ENCODE measurements at regions not wholly inside any gene's neighbourhood (a gene's known extent, or its start where the extent isn't known, plus 50 kb on each side); places are given as distances from the start of the nearest gene placed in this dataset.

- ATAC-seq, result no peak
- DNase-seq, result no peak
- Histone ChIP-seq H3K9me3 (ENCODE audit: control insufficient read depth, insufficient read depth, low read length) (peaks cover 4% of the 10 kb centered on the region), H3K36me3 (ENCODE audit: control insufficient read depth, insufficient read depth, low read length) (no peaks in the 10 kb centered on the region), H3K4me1 (ENCODE audit: control insufficient read depth, insufficient read depth, low read length) (no peaks in the 10 kb centered on the region), H3K27me3 (ENCODE audit: control insufficient read depth, insufficient read depth, low read length) (no peaks in the 10 kb centered on the region), H3K4me3 (ENCODE audit: low read length) (no peak overlapping the region), H3K27ac (ENCODE audit: low read length) (no peak overlapping the region)
- intact Hi-C loops (cut with micrococcal nuclease), result no loop called here
- Mint-ChIP-seq H3K9me3 (no peaks in the 10 kb centered on the region), H3K27ac (no peak overlapping the region), H3K36me3 (no peaks in the 10 kb centered on the region), H3K27me3 (ENCODE audit: low read depth in 2 of 2) (peaks cover 25 to 36% of the 10 kb centered on the region in 2 donors), H3K4me1 (no peaks in the 10 kb centered on the region), H3K4me3 (no peak overlapping the region)
- WGBS (ENCODE audit: insufficient coverage), result 79% methylated on average over 3 of the region's 3 CpGs
- TF ChIP-seq CTCF (IDR thresholded peaks at IDR 0.05), result no peak
Measured at GRCh38 chr14:101097109-101097793, 193.7 kb upstream of the RTL1 start.

- Mint-ChIP-seq H3K36me3 (no peaks in the 10 kb centered on the region), H3K9me3 (no peaks in the 10 kb centered on the region), H3K4me3 (no peak overlapping the region), H3K27ac (no peak overlapping the region), H3K4me1 (no peaks in the 10 kb centered on the region), H3K27me3 (ENCODE audit: low read depth in 2 of 2) (peaks cover 25 to 36% of the 10 kb centered on the region in 2 donors)
- no peak for DNase-seq
- WGBS (ENCODE audit: insufficient coverage), result 55% methylated on average over 3 of the region's 3 CpGs
- Histone ChIP-seq H3K4me3 (ENCODE audit: low read length) (no peak overlapping the region), H3K9me3 (ENCODE audit: control insufficient read depth, insufficient read depth, low read length) (peaks cover 4% of the 10 kb centered on the region), H3K36me3 (ENCODE audit: control insufficient read depth, insufficient read depth, low read length) (no peaks in the 10 kb centered on the region), H3K4me1 (ENCODE audit: control insufficient read depth, insufficient read depth, low read length) (no peaks in the 10 kb centered on the region), H3K27ac (ENCODE audit: low read length) (no peak overlapping the region), H3K27me3 (ENCODE audit: control insufficient read depth, insufficient read depth, low read length) (no peaks in the 10 kb centered on the region)
- ATAC-seq, result no peak
- intact Hi-C loops (cut with micrococcal nuclease), result no loop called here
- TF ChIP-seq CTCF (IDR thresholded peaks at IDR 0.05), result no peak
Measured at GRCh38 chr14:101098177-101098576, 194.7 kb upstream of the RTL1 start.

- Histone ChIP-seq H3K36me3 (ENCODE audit: control insufficient read depth, insufficient read depth, low read length) (no peaks in the 10 kb centered on the region), H3K27me3 (ENCODE audit: control insufficient read depth, insufficient read depth, low read length) (no peaks in the 10 kb centered on the region), H3K27ac (ENCODE audit: low read length) (no peak overlapping the region), H3K4me3 (ENCODE audit: low read length) (no peak overlapping the region), H3K4me1 (ENCODE audit: control insufficient read depth, insufficient read depth, low read length) (no peaks in the 10 kb centered on the region), H3K9me3 (ENCODE audit: control insufficient read depth, insufficient read depth, low read length) (peaks cover 4% of the 10 kb centered on the region)
- 67% methylated on average over 1 of the region's 2 CpGs for WGBS (ENCODE audit: insufficient coverage)
- no peaks in the 10 kb centered on the region for H3K9me3 Mint-ChIP-seq
- no peak overlapping the region for H3K4me3 Mint-ChIP-seq
- peaks cover 25 to 36% of the 10 kb centered on the region in 2 donors for H3K27me3 Mint-ChIP-seq (ENCODE audit: low read depth in 2 of 2)
- DNase-seq (no peak), ATAC-seq (no peak)
- no peak for TF ChIP-seq CTCF (IDR thresholded peaks at IDR 0.05)
- H3K36me3 Mint-ChIP-seq, result no peaks in the 10 kb centered on the region
- intact Hi-C loops (cut with micrococcal nuclease), result no loop called here
- no peak overlapping the region for H3K27ac Mint-ChIP-seq
- no peaks in the 10 kb centered on the region for H3K4me1 Mint-ChIP-seq
Measured at GRCh38 chr14:101098641-101099040, 195.1 kb upstream of the RTL1 start.

GRCh38 chr14:101101456-101102056 lies 198.0 kb upstream of the RTL1 start:
- H3K9me3 Mint-ChIP-seq, result no peaks in the 10 kb centered on the region
- DNase-seq (no peak), ATAC-seq (no peak)
- no peaks in the 10 kb centered on the region for H3K4me1 Mint-ChIP-seq
- peaks cover 17 to 34% of the 10 kb centered on the region in 2 donors for H3K27me3 Mint-ChIP-seq (ENCODE audit: low read depth in 2 of 2)
- no peak overlapping the region for H3K27ac Mint-ChIP-seq
- H3K36me3 Mint-ChIP-seq, result no peaks in the 10 kb centered on the region
- H3K27ac ChIP-seq (ENCODE audit: low read length), result no peak overlapping the region
- peaks cover 4% of the 10 kb centered on the region for H3K9me3 ChIP-seq (ENCODE audit: control insufficient read depth, insufficient read depth, low read length)
- TF ChIP-seq CTCF (IDR thresholded peaks at IDR 0.05), result no peak
- intact Hi-C loops (cut with micrococcal nuclease), result no loop called here
- H3K27me3 ChIP-seq (ENCODE audit: control insufficient read depth, insufficient read depth, low read length), result no peaks in the 10 kb centered on the region
- WGBS (ENCODE audit: insufficient coverage), result 89% methylated on average over 5 of the region's 5 CpGs
- no peak overlapping the region for H3K4me3 Mint-ChIP-seq
- no peaks in the 10 kb centered on the region for H3K4me1 ChIP-seq (ENCODE audit: control insufficient read depth, insufficient read depth, low read length)
- H3K36me3 ChIP-seq (ENCODE audit: control insufficient read depth, insufficient read depth, low read length), result no peaks in the 10 kb centered on the region
- no peak overlapping the region for H3K4me3 ChIP-seq (ENCODE audit: low read length)
